Activated T-cell treated with anti-CD3 and anti-CD28 coated beads, Interleukin-2, amount 50 U/mL, for 72 hours (primary cell): ENCODE measurements at regions not wholly inside any gene's neighbourhood (a gene's known extent, or its start where the extent isn't known, plus 50 kb on each side); places are given as distances from the start of the nearest gene placed in this dataset.
"Not testable (repeated sequence)": the region's sequence is repeated elsewhere in the genome, so short reads cannot be mapped to it uniquely, and the experiment has no call there.

ENCODE experiments used
- ATAC-seq, 2 donors: fragments of 150-1000 bp; cut with Tn5 transposase; replicated peaks in 1 of 2; 2 replicates each; pipeline ENCODE4 v1.10.0; 2021; ENCODE audit warnings: moderate library complexity in 2 of 2, mild to moderate bottlenecking in 1 of 2
- DNase-seq, 2 donors: peaks; one replicate each; pipeline ENCODE4 v3.0.0; 2021 to 2022; ENCODE audit warnings: mixed read lengths in 1 of 2
- H3K27ac Mint-ChIP-seq: one replicate; pipeline ENCODE4 v1.8.0; 2022; ENCODE audit warnings: mild to moderate bottlenecking, moderate library complexity, mixed read lengths
- H3K27me3 Mint-ChIP-seq: one replicate; pipeline ENCODE4 v1.8.0; 2022; ENCODE audit warnings: low read depth, mixed read lengths
- H3K36me3 Mint-ChIP-seq, 2 donors: one replicate each; pipeline ENCODE4 v1.8.0; 2022; ENCODE audit warnings: mixed read lengths in 2 of 2, mild to moderate bottlenecking in 1 of 2; ENCODE audit not compliant: insufficient read depth in 2 of 2
- H3K4me1 Mint-ChIP-seq: one replicate; pipeline ENCODE4 v1.8.0; 2022; ENCODE audit warnings: low read depth, mixed read lengths
- H3K4me3 Mint-ChIP-seq, 2 donors: one replicate each; pipeline ENCODE4 v1.8.0; 2022; ENCODE audit warnings: mild to moderate bottlenecking in 2 of 2, mixed read lengths in 2 of 2, moderate library complexity in 2 of 2
- H3K9me3 Mint-ChIP-seq, 2 donors: one replicate each; pipeline ENCODE4 v1.8.0; 2022; ENCODE audit warnings: mixed read lengths in 2 of 2

GRCh38 chr20:10109641-10110040 is 74.9 kb downstream of the ANKEF1 start:
- no peak overlapping the region for H3K27ac Mint-ChIP-seq
- peaks cover 2 to 3% of the 10 kb centered on the region in 2 donors for H3K9me3 Mint-ChIP-seq

GRCh38 chr20:10110151-10110550 is 75.4 kb downstream of the ANKEF1 start:
- DNase-seq: no peak
- H3K27me3 Mint-ChIP-seq: peaks cover 9% of the 10 kb centered on the region
- no peak for ATAC-seq
- peaks cover 8% of the 10 kb centered on the region for H3K4me1 Mint-ChIP-seq
- peaks cover 2 to 3% of the 10 kb centered on the region in 2 donors for H3K9me3 Mint-ChIP-seq
- no peak overlapping the region for H3K4me3 Mint-ChIP-seq
- H3K36me3 Mint-ChIP-seq: no peaks in the 10 kb centered on the region
- H3K27ac Mint-ChIP-seq: no peak overlapping the region

More at GRCh38 chr20:10109641-10110040, 74.9 kb downstream of the ANKEF1 start:
- peaks cover 2% of the 10 kb centered on the region for H3K4me1 Mint-ChIP-seq
- H3K4me3 Mint-ChIP-seq: no peak overlapping the region
- ATAC-seq (no peak), DNase-seq (no peak)
- no peaks in the 10 kb centered on the region for H3K36me3 Mint-ChIP-seq
- peaks cover 8% of the 10 kb centered on the region for H3K27me3 Mint-ChIP-seq

GRCh38 chr20:10111139-10111958 is 76.6 kb downstream of the ANKEF1 start:
- no peak for ATAC-seq
- H3K36me3 Mint-ChIP-seq: no peaks in the 10 kb centered on the region

GRCh38 chr20:10111959-10112250 is 77.1 kb downstream of the ANKEF1 start:
- no peak for DNase-seq
- Mint-ChIP-seq H3K27ac (no peak overlapping the region), H3K27me3 (peaks cover 9% of the 10 kb centered on the region), H3K36me3 (no peaks in the 10 kb centered on the region), H3K9me3 (peaks cover under 1 to 1% of the 10 kb centered on the region in 2 donors), H3K4me1 (peaks cover 14% of the 10 kb centered on the region), H3K4me3 (no peak overlapping the region)
- ATAC-seq: no peak

More at GRCh38 chr20:10111139-10111958, 76.6 kb downstream of the ANKEF1 start:
- no peak for DNase-seq
- Mint-ChIP-seq H3K4me3 (no peak overlapping the region), H3K4me1 (peaks cover 14% of the 10 kb centered on the region), H3K9me3 (peaks cover 2 to 3% of the 10 kb centered on the region in 2 donors), H3K27ac (no peak overlapping the region), H3K27me3 (peaks cover 9% of the 10 kb centered on the region)

- Mint-ChIP-seq H3K27ac (no peak overlapping the region), H3K4me1 (peaks cover 14% of the 10 kb centered on the region), H3K4me3 (no peak overlapping the region), H3K9me3 (no peaks in the 10 kb centered on the region), H3K27me3 (peaks cover 9% of the 10 kb centered on the region), H3K36me3 (no peaks in the 10 kb centered on the region)
- no peak for ATAC-seq
- no peak for DNase-seq
Observed at GRCh38 chr20:10113746-10114145, 79.0 kb downstream of the ANKEF1 start.

- Mint-ChIP-seq H3K4me1 (peaks cover 14% of the 10 kb centered on the region), H3K27ac (no peak overlapping the region), H3K4me3 (no peak overlapping the region), H3K36me3 (no peaks in the 10 kb centered on the region), H3K27me3 (peaks cover 9% of the 10 kb centered on the region), H3K9me3 (no peaks in the 10 kb centered on the region)
- ATAC-seq: no peak
- no peak for DNase-seq
Observed at GRCh38 chr20:10114598-10114997, 79.8 kb downstream of the ANKEF1 start.

GRCh38 chr20:10115021-10115420 is 80.2 kb downstream of the ANKEF1 start:
- DNase-seq (no peak), ATAC-seq (peak; percentile 68 to 75)
- Mint-ChIP-seq H3K9me3 (no peaks in the 10 kb centered on the region), H3K27ac (no peak overlapping the region), H3K4me1 (peaks cover 14% of the 10 kb centered on the region), H3K4me3 (no peak overlapping the region), H3K36me3 (no peaks in the 10 kb centered on the region), H3K27me3 (peaks cover 11% of the 10 kb centered on the region)

- no peak overlapping the region for H3K27ac Mint-ChIP-seq
- peaks cover 4 to 8% of the 10 kb centered on the region in 2 donors for H3K9me3 Mint-ChIP-seq
- peaks cover 1 to 2% of the 10 kb centered on the region in 2 donors for H3K36me3 Mint-ChIP-seq
- DNase-seq (no peak), ATAC-seq (no peak)
- H3K4me3 Mint-ChIP-seq: no peak overlapping the region
- peaks cover 14% of the 10 kb centered on the region for H3K4me1 Mint-ChIP-seq
- peaks cover 10% of the 10 kb centered on the region for H3K27me3 Mint-ChIP-seq
Observed at GRCh38 chr20:10119336-10119735, 84.5 kb downstream of the ANKEF1 start.

GRCh38 chr20:10124883-10125282 is 90.1 kb downstream of the ANKEF1 start:
- ATAC-seq, H3K36me3 Mint-ChIP-seq, DNase-seq, H3K27ac Mint-ChIP-seq, H3K4me3 Mint-ChIP-seq, H3K4me1 Mint-ChIP-seq: not testable (repeated sequence)
- Mint-ChIP-seq H3K9me3 (peaks cover 14 to 15% of the 10 kb centered on the region in 2 donors), H3K27me3 (peaks cover 11% of the 10 kb centered on the region)

- H3K9me3 Mint-ChIP-seq: peaks cover 14 to 15% of the 10 kb centered on the region in 2 donors
- H3K4me3 Mint-ChIP-seq: no peak overlapping the region
- no peak overlapping the region for H3K27ac Mint-ChIP-seq
- DNase-seq (no peak), ATAC-seq (no peak)
- peaks cover 6 to 8% of the 10 kb centered on the region in 2 donors for H3K36me3 Mint-ChIP-seq
- H3K27me3 Mint-ChIP-seq: peaks cover 6% of the 10 kb centered on the region
- no peaks in the 10 kb centered on the region for H3K4me1 Mint-ChIP-seq
Observed at GRCh38 chr20:10125757-10126156, 91.0 kb downstream of the ANKEF1 start.

GRCh38 chr20:10129749-10130148 is 88.9 kb upstream of the SNAP25 start:
- H3K4me3 Mint-ChIP-seq: no peak overlapping the region
- peaks cover 2 to 3% of the 10 kb centered on the region in 2 donors for H3K36me3 Mint-ChIP-seq
- peaks cover 12% of the 10 kb centered on the region for H3K27me3 Mint-ChIP-seq
- no peaks in the 10 kb centered on the region for H3K4me1 Mint-ChIP-seq
- H3K9me3 Mint-ChIP-seq: peaks cover 4 to 8% of the 10 kb centered on the region in 2 donors
- no peak overlapping the region for H3K27ac Mint-ChIP-seq
- ATAC-seq: no peak
- no peak for DNase-seq

- peaks cover 0 to 3% of the 10 kb centered on the region in 2 donors for H3K9me3 Mint-ChIP-seq
- H3K27me3 Mint-ChIP-seq: peaks cover 17% of the 10 kb centered on the region
- ATAC-seq: no peak
Observed at GRCh38 chr20:10131732-10132345, 86.8 kb upstream of the SNAP25 start.

GRCh38 chr20:10132387-10132786 is 86.2 kb upstream of the SNAP25 start:
- no peak for DNase-seq
- no peaks in the 10 kb centered on the region for H3K9me3 Mint-ChIP-seq
- no peaks in the 10 kb centered on the region for H3K4me1 Mint-ChIP-seq
- no peak overlapping the region for H3K4me3 Mint-ChIP-seq
- no peak overlapping the region for H3K27ac Mint-ChIP-seq
- H3K36me3 Mint-ChIP-seq: no peaks in the 10 kb centered on the region
- ATAC-seq: no peak
- peaks cover 17% of the 10 kb centered on the region for H3K27me3 Mint-ChIP-seq

More at GRCh38 chr20:10131732-10132345, 86.8 kb upstream of the SNAP25 start:
- H3K4me1 Mint-ChIP-seq: no peaks in the 10 kb centered on the region
- no peak for DNase-seq
- H3K4me3 Mint-ChIP-seq: no peak overlapping the region
- H3K36me3 Mint-ChIP-seq: no peaks in the 10 kb centered on the region
- no peak overlapping the region for H3K27ac Mint-ChIP-seq
